ENCODE measurements at regions not wholly inside any gene's neighbourhood (a gene's known extent, or its start where the extent isn't known, plus 50 kb on each side); places are given as distances from the start of the nearest gene placed in this dataset.

DNA sequence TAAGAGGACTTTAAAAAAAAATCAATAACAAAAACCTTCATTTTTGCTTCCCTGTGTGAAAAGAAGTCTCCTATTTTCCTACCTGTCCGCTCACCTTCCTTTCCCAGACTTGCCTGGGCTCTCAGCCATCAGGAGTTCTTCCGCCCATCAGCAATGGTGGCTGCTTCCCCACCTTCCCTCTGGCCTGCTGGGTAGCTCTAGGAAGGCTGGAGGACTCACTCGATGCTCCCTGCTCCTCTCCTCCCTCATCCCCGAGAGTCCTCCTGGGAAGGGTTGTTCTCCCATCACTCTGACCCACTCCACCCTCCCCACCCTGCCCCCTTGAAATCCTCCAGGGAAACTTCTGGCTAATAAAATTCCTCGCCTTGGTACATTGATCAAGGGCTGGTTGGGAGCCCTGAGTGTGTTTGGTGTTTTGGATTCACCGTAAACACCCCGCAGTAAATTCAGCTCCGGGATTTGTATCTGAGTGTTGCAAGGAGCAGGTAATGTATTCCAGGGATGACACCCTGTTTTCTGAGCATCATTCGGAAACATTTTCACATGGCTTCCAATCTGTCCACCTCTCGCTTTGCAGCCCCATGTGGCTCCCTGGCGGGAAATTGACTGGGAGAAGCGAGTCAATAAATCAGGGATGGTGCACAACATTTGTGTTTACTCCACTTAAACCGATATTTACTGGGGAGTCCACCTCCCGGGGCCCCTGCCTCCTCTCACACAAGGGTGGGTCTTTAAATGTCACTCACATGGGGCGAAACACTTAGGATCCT, 126.4 kb upstream of the SDK1 start:
- H3K9me2 ChIP-seq (ENCODE audit: insufficient read depth, low read length) = no peaks in the 10 kb centered on the region
- H3K27ac ChIP-seq (ENCODE audit: low read length) = no peak overlapping the region
- no peak overlapping the region for H3K9ac ChIP-seq (ENCODE audit: low read length)
- H3F3A ChIP-seq (ENCODE audit: insufficient read depth, low read length, poor library complexity, severe bottlenecking) = no peaks in the 10 kb centered on the region
- no peaks in the 10 kb centered on the region for H3K9me3 ChIP-seq (ENCODE audit: low read length)
- no peak overlapping the region for H3K4me2 ChIP-seq (ENCODE audit: low read length)
- no peaks in the 10 kb centered on the region for H3K79me2 ChIP-seq (replicated peaks; ENCODE audit: insufficient read depth, low read length)
- no peak overlapping the region for H3K4me3 ChIP-seq (ENCODE audit: low read length)
- H3K27me3 ChIP-seq (ENCODE audit: insufficient read depth, low read depth, low read length) = no peaks in the 10 kb centered on the region
- no peaks in the 10 kb centered on the region for H4K20me1 ChIP-seq (ENCODE audit: insufficient read depth)
- H3K36me3 ChIP-seq (ENCODE audit: insufficient read depth, low read length) = no peaks in the 10 kb centered on the region
- no peak overlapping the region for H2AFZ ChIP-seq (ENCODE audit: low read depth, low read length)
- TF ChIP-seq, protein P1, sequence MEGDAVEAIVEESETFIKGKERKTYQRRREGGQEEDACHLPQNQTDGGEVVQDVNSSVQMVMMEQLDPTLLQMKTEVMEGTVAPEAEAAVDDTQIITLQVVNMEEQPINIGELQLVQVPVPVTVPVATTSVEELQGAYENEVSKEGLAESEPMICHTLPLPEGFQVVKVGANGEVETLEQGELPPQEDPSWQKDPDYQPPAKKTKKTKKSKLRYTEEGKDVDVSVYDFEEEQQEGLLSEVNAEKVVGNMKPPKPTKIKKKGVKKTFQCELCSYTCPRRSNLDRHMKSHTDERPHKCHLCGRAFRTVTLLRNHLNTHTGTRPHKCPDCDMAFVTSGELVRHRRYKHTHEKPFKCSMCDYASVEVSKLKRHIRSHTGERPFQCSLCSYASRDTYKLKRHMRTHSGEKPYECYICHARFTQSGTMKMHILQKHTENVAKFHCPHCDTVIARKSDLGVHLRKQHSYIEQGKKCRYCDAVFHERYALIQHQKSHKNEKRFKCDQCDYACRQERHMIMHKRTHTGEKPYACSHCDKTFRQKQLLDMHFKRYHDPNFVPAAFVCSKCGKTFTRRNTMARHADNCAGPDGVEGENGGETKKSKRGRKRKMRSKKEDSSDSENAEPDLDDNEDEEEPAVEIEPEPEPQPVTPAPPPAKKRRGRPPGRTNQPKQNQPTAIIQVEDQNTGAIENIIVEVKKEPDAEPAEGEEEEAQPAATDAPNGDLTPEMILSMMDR (IDR thresholded peaks at IDR 0.05; ENCODE audit: poor library complexity, severe bottlenecking) = no peak
- TF ChIP-seq, protein P2, sequence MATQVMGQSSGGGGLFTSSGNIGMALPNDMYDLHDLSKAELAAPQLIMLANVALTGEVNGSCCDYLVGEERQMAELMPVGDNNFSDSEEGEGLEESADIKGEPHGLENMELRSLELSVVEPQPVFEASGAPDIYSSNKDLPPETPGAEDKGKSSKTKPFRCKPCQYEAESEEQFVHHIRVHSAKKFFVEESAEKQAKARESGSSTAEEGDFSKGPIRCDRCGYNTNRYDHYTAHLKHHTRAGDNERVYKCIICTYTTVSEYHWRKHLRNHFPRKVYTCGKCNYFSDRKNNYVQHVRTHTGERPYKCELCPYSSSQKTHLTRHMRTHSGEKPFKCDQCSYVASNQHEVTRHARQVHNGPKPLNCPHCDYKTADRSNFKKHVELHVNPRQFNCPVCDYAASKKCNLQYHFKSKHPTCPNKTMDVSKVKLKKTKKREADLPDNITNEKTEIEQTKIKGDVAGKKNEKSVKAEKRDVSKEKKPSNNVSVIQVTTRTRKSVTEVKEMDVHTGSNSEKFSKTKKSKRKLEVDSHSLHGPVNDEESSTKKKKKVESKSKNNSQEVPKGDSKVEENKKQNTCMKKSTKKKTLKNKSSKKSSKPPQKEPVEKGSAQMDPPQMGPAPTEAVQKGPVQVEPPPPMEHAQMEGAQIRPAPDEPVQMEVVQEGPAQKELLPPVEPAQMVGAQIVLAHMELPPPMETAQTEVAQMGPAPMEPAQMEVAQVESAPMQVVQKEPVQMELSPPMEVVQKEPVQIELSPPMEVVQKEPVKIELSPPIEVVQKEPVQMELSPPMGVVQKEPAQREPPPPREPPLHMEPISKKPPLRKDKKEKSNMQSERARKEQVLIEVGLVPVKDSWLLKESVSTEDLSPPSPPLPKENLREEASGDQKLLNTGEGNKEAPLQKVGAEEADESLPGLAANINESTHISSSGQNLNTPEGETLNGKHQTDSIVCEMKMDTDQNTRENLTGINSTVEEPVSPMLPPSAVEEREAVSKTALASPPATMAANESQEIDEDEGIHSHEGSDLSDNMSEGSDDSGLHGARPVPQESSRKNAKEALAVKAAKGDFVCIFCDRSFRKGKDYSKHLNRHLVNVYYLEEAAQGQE (IDR thresholded peaks at IDR 0.05; ENCODE audit: borderline replicate concordance) = no peak
- TF ChIP-seq EP300 (conservative IDR thresholded peaks at IDR 0.05; ENCODE audit: poor library complexity, severe bottlenecking) (no peak), POLR2AphosphoS5 (IDR thresholded peaks at IDR 0.05) (no peak), SMC3 (conservative IDR thresholded peaks at IDR 0.05; ENCODE audit: poor library complexity) (no peak), TAF1 (IDR thresholded peaks at IDR 0.05; ENCODE audit: low read depth) (no peak), RAD21 (conservative IDR thresholded peaks at IDR 0.05) (no peak), EZH2 (IDR thresholded peaks at IDR 0.05; ENCODE audit: borderline replicate concordance, insufficient read depth, low read length, poor library complexity, severe bottlenecking) (no peak), MXI1 (conservative IDR thresholded peaks at IDR 0.05; ENCODE audit: poor library complexity, severe bottlenecking) (no peak)

DNA sequence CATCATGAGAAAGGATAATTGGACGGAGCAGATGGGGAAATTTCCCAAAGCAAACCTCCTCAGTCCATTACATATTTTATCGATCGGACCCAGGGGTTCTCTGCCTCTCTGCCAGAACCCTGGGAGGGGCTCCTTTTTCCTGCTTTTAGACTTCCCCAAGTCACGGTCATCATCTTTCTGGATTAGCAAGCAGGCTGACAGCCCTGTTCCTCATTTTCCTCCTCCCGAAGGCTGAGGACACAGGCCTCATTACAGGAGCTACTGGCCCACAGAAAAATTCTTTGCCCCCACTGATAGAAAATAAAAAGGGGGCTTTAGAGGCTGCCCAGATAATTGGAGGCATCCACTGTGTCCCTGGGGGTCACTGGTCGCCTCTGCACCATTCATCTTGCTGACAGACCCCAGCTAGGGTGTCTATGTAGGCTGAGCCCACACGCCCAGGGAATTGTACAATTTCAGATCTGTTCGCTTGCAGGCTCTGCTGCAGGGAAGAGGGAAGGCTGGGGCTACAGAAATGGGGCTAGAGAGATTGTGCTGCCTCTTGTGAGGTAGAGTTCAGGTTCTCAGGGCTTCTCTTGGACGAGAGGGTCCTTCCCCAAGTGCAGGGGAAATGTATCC, 125.7 kb upstream of the SDK1 start:
- H3K9me3 ChIP-seq (ENCODE audit: low read length) = no peaks in the 10 kb centered on the region
- no peaks in the 10 kb centered on the region for H3K9me2 ChIP-seq (ENCODE audit: insufficient read depth, low read length)
- no peaks in the 10 kb centered on the region for H3K36me3 ChIP-seq (ENCODE audit: insufficient read depth, low read length)
- TF ChIP-seq, protein P1 (IDR thresholded peaks at IDR 0.05; ENCODE audit: poor library complexity, severe bottlenecking) = no peak
- TF ChIP-seq TAF1 (IDR thresholded peaks at IDR 0.05; ENCODE audit: low read depth) (no peak), SMC3 (conservative IDR thresholded peaks at IDR 0.05; ENCODE audit: poor library complexity) (no peak), EP300 (conservative IDR thresholded peaks at IDR 0.05; ENCODE audit: poor library complexity, severe bottlenecking) (no peak), RAD21 (conservative IDR thresholded peaks at IDR 0.05) (no peak), MXI1 (conservative IDR thresholded peaks at IDR 0.05; ENCODE audit: poor library complexity, severe bottlenecking) (no peak)
- H4K20me1 ChIP-seq (ENCODE audit: insufficient read depth) = no peaks in the 10 kb centered on the region
- no peak overlapping the region for H3K4me3 ChIP-seq (ENCODE audit: low read length)
- no peak overlapping the region for H3K27ac ChIP-seq (ENCODE audit: low read length)
- H2AFZ ChIP-seq (ENCODE audit: low read depth, low read length) = no peak overlapping the region
- H3K9ac ChIP-seq (ENCODE audit: low read length) = no peak overlapping the region
- no peaks in the 10 kb centered on the region for H3K27me3 ChIP-seq (ENCODE audit: insufficient read depth, low read depth, low read length)
- no peaks in the 10 kb centered on the region for H3F3A ChIP-seq (ENCODE audit: insufficient read depth, low read length, poor library complexity, severe bottlenecking)
- H3K4me2 ChIP-seq (ENCODE audit: low read length) = no peak overlapping the region
- no peaks in the 10 kb centered on the region for H3K79me2 ChIP-seq (replicated peaks; ENCODE audit: insufficient read depth, low read length)

All from neural cell (in vitro differentiated cells).